ENCODE measurements at regions not wholly inside any gene's neighbourhood (a gene's known extent, or its start where the extent isn't known, plus 50 kb on each side); places are given as distances from the start of the nearest gene placed in this dataset.
A peak's percentile ranks its signal among the peaks of the same experiment; 100 is the strongest.
"Not testable (repeated sequence)": the region's sequence is repeated elsewhere in the genome, so short reads cannot be mapped to it uniquely, and the experiment has no call there.

DNA sequence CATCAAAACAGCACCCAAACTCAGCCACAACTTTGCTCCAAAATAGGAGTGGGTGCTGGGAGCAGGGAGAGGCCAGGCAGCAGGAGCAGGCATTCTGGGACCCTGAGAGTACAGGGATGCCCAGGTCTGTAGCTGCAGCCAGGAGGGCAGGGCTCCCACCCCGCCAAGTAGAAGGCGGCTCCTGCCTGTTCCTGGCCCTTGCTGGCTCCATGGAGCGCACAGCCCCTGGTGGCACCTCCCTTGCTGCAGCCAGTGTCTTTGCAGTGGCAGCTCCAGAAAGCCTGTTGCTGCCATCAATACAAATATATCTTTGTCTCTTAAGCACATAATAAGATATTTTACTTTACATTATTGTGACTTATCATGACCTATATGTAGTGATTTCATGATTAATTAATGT is 1096.5 kb downstream of the FSCB start:
- ATAC-seq (no peak), DNase-seq (peak in 1 of 6 donors; percentile 39), FAIRE-seq (no peak)
- TF ChIP-seq, protein P1, sequence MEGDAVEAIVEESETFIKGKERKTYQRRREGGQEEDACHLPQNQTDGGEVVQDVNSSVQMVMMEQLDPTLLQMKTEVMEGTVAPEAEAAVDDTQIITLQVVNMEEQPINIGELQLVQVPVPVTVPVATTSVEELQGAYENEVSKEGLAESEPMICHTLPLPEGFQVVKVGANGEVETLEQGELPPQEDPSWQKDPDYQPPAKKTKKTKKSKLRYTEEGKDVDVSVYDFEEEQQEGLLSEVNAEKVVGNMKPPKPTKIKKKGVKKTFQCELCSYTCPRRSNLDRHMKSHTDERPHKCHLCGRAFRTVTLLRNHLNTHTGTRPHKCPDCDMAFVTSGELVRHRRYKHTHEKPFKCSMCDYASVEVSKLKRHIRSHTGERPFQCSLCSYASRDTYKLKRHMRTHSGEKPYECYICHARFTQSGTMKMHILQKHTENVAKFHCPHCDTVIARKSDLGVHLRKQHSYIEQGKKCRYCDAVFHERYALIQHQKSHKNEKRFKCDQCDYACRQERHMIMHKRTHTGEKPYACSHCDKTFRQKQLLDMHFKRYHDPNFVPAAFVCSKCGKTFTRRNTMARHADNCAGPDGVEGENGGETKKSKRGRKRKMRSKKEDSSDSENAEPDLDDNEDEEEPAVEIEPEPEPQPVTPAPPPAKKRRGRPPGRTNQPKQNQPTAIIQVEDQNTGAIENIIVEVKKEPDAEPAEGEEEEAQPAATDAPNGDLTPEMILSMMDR (IDR thresholded peaks at IDR 0.05) = no peak
- WGBS, 2 donors = 66 to 70% methylated on average over 3 of the region's 3 CpGs
- no peaks in the 10 kb centered on the region for H3K36me3 ChIP-seq
- no peaks in the 10 kb centered on the region for H3K27me3 ChIP-seq
- H3K27ac ChIP-seq = no peak overlapping the region
- intact Hi-C loops (cut with DNase I) = no loop called here
- peaks cover 8 to 16% (median 14%) of the 10 kb centered on the region in 3 donors for H3K4me1 ChIP-seq
- H3K9me3 ChIP-seq = no peaks in the 10 kb centered on the region
- no peak overlapping the region for H3K4me3 ChIP-seq

DNA sequence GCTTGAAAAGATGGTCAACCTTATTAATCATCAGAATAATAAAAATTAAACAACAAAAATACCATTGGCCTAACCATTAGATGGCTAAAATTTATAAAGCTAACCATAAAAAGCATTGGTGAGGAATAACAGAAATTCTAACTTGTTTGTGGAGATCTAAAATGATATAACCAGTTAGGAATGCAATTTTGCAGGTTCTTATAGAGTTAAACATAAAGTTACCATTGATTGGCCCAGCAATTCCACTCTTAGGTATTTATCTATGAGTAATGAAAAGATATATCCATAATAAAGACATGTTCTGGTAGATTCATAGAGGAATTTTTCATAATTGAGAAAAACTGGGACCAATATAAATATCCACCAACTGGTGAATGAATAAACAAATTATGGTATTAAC is 1098.6 kb downstream of the FSCB start:
- Histone ChIP-seq H3K9me3 (no peaks in the 10 kb centered on the region), H3K4me3 (no peak overlapping the region), H3K4me1 (peaks cover 8 to 13% (median 9%) of the 10 kb centered on the region in 3 donors), H3K36me3 (no peaks in the 10 kb centered on the region), H3K27ac (no peak overlapping the region), H3K27me3 (no peaks in the 10 kb centered on the region)
- DNase-seq = no peak
- FAIRE-seq = no peak
- TF ChIP-seq, protein P1 (IDR thresholded peaks at IDR 0.05) = no peak
- intact Hi-C loops (cut with DNase I) = no loop called here
- ATAC-seq = no peak

DNA sequence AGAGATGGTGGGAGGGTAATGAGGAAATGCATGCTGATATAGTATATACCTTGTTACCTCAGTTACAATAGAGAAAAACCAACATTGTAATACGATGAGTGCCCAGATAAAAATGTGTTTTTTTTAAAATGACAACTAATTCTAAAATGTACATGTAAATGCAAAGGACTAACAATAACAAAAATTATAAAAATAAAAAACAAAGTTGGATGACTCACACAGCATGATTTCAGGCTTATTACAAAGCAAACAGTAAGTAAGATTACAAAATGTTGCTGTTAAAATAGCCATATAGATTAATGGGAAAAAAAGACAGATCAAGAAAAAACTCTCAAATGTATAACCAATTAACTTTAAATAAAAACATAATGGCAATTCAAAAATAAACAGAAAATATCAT is 1099.4 kb downstream of the FSCB start:
- DNase-seq (no peak), FAIRE-seq (no peak), ATAC-seq (no peak)
- Histone ChIP-seq H3K4me1 (peaks cover 2 to 7% (median 3%) of the 10 kb centered on the region in 3 donors), H3K4me3 (no peak overlapping the region), H3K27ac (no peak overlapping the region), H3K27me3 (no peaks in the 10 kb centered on the region), H3K36me3 (no peaks in the 10 kb centered on the region), H3K9me3 (no peaks in the 10 kb centered on the region)
- intact Hi-C loops (cut with DNase I) = no loop called here
- TF ChIP-seq, protein P1 (IDR thresholded peaks at IDR 0.05) = no peak
- 78 to 79% methylated on average over 1 of the region's 1 CpG for WGBS, 2 donors

DNA sequence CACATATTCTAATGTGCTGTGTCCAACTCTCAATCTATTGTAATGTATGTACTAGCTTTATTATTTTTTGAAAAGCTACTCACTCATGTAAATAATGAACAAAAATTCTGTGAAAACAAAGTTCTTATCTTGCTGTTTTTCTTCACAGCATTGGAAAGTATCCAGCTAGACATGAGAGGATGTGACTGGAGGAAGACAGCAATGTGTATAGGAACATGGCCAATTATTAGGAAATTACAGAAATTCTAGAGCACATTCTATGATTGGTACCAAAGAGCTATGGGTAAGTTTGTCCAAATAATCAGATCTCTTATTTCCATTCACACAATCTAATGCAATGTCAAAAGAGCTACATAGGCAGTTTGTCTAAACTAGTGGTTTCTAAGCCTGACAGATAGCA is 1100.2 kb downstream of the FSCB start:
- no peaks in the 10 kb centered on the region for H3K36me3 ChIP-seq
- FAIRE-seq = no peak
- intact Hi-C loops (cut with DNase I) = no loop called here
- no peaks in the 10 kb centered on the region for H3K9me3 ChIP-seq
- TF ChIP-seq, protein P1 (IDR thresholded peaks at IDR 0.05) = no peak
- H3K27ac ChIP-seq = no peak overlapping the region
- ATAC-seq = no peak
- no peak overlapping the region for H3K4me3 ChIP-seq
- H3K4me1 ChIP-seq = no peaks in the 10 kb centered on the region
- no peaks in the 10 kb centered on the region for H3K27me3 ChIP-seq
- no peak for DNase-seq

DNA sequence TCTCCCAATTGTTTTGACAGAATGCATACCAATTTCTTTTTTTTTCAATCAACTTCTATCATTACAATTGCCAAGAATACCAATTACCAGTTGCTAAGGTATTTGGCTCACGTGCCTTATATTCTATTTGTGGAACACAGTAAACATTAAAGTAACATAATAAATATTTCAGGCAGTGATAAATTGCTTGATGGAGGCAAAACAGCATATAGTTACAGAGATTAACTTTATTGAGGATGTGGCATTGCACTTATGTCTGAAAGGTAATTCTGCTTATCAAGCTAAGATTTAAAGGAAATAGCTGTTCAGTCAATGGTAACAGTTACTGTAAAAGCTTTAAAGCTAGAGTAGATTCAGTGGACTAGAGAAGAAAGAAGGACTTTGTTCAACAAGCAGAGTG is 1107.8 kb downstream of the FSCB start:
- intact Hi-C loops (cut with DNase I) = no loop called here
- Histone ChIP-seq H3K4me1 (peaks cover 0 to 7% (median 0%) of the 10 kb centered on the region in 3 donors), H3K27me3 (no peaks in the 10 kb centered on the region), H3K36me3 (no peaks in the 10 kb centered on the region), H3K4me3 (no peak overlapping the region), H3K27ac (no peak overlapping the region), H3K9me3 (no peaks in the 10 kb centered on the region)
- TF ChIP-seq, protein P1 (IDR thresholded peaks at IDR 0.05) = no peak
- no peak for ATAC-seq
- 7 to 8% methylated on average over 1 of the region's 1 CpG for WGBS, 2 donors
- DNase-seq = no peak
- FAIRE-seq = no peak

DNA sequence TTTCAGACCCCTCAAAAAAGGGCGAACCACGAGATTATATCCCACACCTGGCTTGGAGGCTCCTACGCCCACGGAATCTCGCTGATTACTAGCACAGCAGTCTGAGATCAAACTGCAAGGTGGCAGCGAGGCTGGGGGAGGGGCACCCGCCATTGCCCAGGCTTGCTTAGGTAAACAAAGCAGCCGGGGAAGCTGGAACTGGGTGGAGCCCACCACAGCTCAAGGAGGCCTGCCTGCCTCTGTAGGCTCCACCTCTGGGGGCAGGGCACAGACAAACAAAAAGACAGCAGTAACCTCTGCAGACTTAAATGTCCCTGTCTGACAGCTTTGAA is 1136.6 kb downstream of the FSCB start:
- H3K4me1 ChIP-seq; H3K27me3 ChIP-seq; ATAC-seq; H3K4me3 ChIP-seq; DNase-seq; H3K9me3 ChIP-seq; H3K27ac ChIP-seq; FAIRE-seq; H3K36me3 ChIP-seq; intact Hi-C loops (cut with DNase I): not testable (repeated sequence)
- WGBS, 2 donors = 88 to 89% methylated on average over 8 of the region's 8 CpGs

Measured in pancreas (tissue), 10 donors.